SU-DHL-6 (cell line): ENCODE measurements at regions not wholly inside any gene's neighbourhood (a gene's known extent, or its start where the extent isn't known, plus 50 kb on each side); places are given as distances from the start of the nearest gene placed in this dataset.

Experiments used
- CTCF ChIP-seq: fragments of 200-600 bp; sonication (generic); IDR thresholded peaks from one replicate; pipeline ENCODE4 v1.5.1; 2017; ENCODE audit warnings: antibody characterized with exemption, mild to moderate bottlenecking, low read length, moderate library complexity; ENCODE audit not compliant: insufficient read depth, poor library complexity, severe bottlenecking
- EZH2phosphoT487 ChIP-seq: fragments of 200-600 bp; sonication (generic), shearing (Covaris generic); conservative IDR thresholded peaks from 2 replicates; pipeline ENCODE4 v1.6.1; 2018; ENCODE audit warnings: mild to moderate bottlenecking, antibody characterized with exemption, low read length, moderate library complexity, mixed read lengths

GRCh38 chr15:62498278-62498677 is 333.2 kb upstream of the C2CD4B start:
- TF ChIP-seq CTCF (no peak), EZH2phosphoT487 (no peak)
